ENCODE measurements at regions not wholly inside any gene's neighbourhood (a gene's known extent, or its start where the extent isn't known, plus 50 kb on each side); places are given as distances from the start of the nearest gene placed in this dataset.

DNA sequence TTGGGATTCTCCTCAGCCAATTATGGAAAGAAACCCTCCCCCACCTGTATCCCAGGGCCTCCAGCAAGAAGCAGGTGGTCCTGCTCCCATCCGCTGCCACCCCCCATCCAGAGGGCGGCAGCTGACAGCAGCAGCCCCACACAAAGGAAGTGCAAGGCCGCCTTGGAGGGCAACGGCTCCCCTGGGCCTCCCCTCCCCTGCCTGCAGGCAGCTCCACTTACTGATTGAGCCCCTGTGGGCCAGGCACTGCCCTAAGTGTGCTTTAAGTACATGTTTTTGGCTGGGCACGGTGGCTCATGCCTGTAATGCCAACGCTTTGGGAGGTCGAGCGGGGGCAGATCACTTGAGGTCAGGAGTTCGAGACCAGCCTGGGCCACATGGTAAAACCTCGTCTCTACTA, 257.6 kb downstream of the PARN start:
- TF ChIP-seq, protein P1, sequence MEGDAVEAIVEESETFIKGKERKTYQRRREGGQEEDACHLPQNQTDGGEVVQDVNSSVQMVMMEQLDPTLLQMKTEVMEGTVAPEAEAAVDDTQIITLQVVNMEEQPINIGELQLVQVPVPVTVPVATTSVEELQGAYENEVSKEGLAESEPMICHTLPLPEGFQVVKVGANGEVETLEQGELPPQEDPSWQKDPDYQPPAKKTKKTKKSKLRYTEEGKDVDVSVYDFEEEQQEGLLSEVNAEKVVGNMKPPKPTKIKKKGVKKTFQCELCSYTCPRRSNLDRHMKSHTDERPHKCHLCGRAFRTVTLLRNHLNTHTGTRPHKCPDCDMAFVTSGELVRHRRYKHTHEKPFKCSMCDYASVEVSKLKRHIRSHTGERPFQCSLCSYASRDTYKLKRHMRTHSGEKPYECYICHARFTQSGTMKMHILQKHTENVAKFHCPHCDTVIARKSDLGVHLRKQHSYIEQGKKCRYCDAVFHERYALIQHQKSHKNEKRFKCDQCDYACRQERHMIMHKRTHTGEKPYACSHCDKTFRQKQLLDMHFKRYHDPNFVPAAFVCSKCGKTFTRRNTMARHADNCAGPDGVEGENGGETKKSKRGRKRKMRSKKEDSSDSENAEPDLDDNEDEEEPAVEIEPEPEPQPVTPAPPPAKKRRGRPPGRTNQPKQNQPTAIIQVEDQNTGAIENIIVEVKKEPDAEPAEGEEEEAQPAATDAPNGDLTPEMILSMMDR (optimal IDR thresholded peaks at IDR 0.05 in 1 of 3, IDR thresholded peaks at IDR 0.05 in 1 of 3, conservative IDR thresholded peaks at IDR 0.05 in 1 of 3; ENCODE audit: extremely low read depth in 1 of 3, insufficient read depth in 2 of 3, low read length in 3 of 3) = no peak
- TF ChIP-seq EZH2 (IDR thresholded peaks at IDR 0.05; ENCODE audit: low read length) = no peak
- DNase-seq (ENCODE audit: low read depth, low spot score) (no peak), FAIRE-seq (no peak)
- no peak overlapping the region for H3K4me3 ChIP-seq (ENCODE audit: control insufficient read depth in 2 of 3, extremely low read depth in 1 of 3, insufficient read depth in 2 of 3, low read depth in 1 of 3, low read length in 3 of 3)
- no peaks in the 10 kb centered on the region for H3K27me3 ChIP-seq (ENCODE audit: control insufficient read depth, extremely low read depth, insufficient read depth, low read length)
- no peak overlapping the region for H3K9ac ChIP-seq (ENCODE audit: control insufficient read depth, extremely low read depth, insufficient read depth, low read length)
- no peak overlapping the region for H3K4me2 ChIP-seq (ENCODE audit: control insufficient read depth, extremely low read depth, insufficient read depth, low read depth, low read length)
- H3K9me3 ChIP-seq (ENCODE audit: control insufficient read depth, low read depth, low read length) = no peaks in the 10 kb centered on the region
- H4K20me1 ChIP-seq (ENCODE audit: control insufficient read depth, extremely low read depth, insufficient read depth, low read length) = no peaks in the 10 kb centered on the region
- dilution Hi-C loops (cut with MboI; ENCODE audit: extremely low pct_ligation_motif_present, low sequenced_read_pairs) = no loop called here
- no peaks in the 10 kb centered on the region for H3K9me1 ChIP-seq (ENCODE audit: control insufficient read depth, extremely low read depth, insufficient read depth, low read length)
- no peaks in the 10 kb centered on the region for H3K36me3 ChIP-seq (ENCODE audit: control insufficient read depth in 2 of 2, extremely low read depth in 1 of 2, insufficient read depth in 2 of 2, low read length in 2 of 2)
- no peak overlapping the region for H2AFZ ChIP-seq (ENCODE audit: control insufficient read depth, low read length)
- H3K27ac ChIP-seq (ENCODE audit: control insufficient read depth, insufficient read depth, low read length) = no peak overlapping the region
- H3K4me1 ChIP-seq (ENCODE audit: control insufficient read depth, extremely low read depth, insufficient read depth, low read length) = peaks cover 18% of the 10 kb centered on the region
- H3K79me2 ChIP-seq (ENCODE audit: control insufficient read depth, insufficient read depth, low read length) = no peaks in the 10 kb centered on the region

DNA sequence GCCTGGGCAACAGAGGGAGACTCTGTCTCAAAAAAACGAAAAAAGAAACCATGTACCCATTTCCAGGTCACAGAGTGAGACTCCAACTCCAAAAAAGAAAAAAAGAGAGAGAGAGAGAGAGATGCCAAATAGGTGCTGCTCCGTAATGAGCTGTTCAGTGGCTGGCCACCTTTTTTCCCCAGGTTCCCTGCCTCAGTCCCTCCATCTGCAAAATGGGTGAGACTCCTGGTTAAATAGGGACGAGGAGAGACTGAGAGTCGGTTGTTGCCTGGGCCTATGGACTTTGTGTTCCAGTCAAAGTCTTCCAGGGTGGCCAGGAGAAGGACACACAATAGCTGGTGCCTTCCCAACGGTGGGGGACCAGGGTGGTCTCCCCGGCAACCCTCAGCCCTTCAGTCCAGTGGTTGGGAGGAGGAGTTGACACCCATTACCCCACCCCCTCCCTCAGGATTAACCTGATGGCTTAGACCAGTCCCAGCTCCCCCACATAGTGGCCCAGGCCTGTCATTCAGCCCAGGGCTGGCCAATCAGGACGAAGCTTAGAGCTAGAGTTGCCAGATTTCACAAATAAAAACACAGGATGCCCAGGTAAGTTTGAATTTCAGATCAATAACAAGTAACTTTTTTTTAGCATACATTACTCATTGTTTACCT, 258.2 kb downstream of the PARN start:
- H2AFZ ChIP-seq (ENCODE audit: control insufficient read depth, low read length) = no peak overlapping the region
- DNase-seq (ENCODE audit: low read depth, low spot score) = no peak
- no peaks in the 10 kb centered on the region for H3K9me1 ChIP-seq (ENCODE audit: control insufficient read depth, extremely low read depth, insufficient read depth, low read length)
- dilution Hi-C loops (cut with MboI; ENCODE audit: extremely low pct_ligation_motif_present, low sequenced_read_pairs) = no loop called here
- H3K9me3 ChIP-seq (ENCODE audit: control insufficient read depth, low read depth, low read length) = no peaks in the 10 kb centered on the region
- FAIRE-seq = no peak
- H4K20me1 ChIP-seq (ENCODE audit: control insufficient read depth, extremely low read depth, insufficient read depth, low read length) = no peaks in the 10 kb centered on the region
- no peak overlapping the region for H3K27ac ChIP-seq (ENCODE audit: control insufficient read depth, insufficient read depth, low read length)
- TF ChIP-seq, protein P1 (optimal IDR thresholded peaks at IDR 0.05 in 1 of 3, IDR thresholded peaks at IDR 0.05 in 1 of 3, conservative IDR thresholded peaks at IDR 0.05 in 1 of 3; ENCODE audit: extremely low read depth in 1 of 3, insufficient read depth in 2 of 3, low read length in 3 of 3) = no peak
- TF ChIP-seq EZH2 (IDR thresholded peaks at IDR 0.05; ENCODE audit: low read length) = no peak
- no peaks in the 10 kb centered on the region for H3K27me3 ChIP-seq (ENCODE audit: control insufficient read depth, extremely low read depth, insufficient read depth, low read length)
- H3K4me1 ChIP-seq (ENCODE audit: control insufficient read depth, extremely low read depth, insufficient read depth, low read length) = peaks cover 18% of the 10 kb centered on the region
- H3K4me2 ChIP-seq (ENCODE audit: control insufficient read depth, extremely low read depth, insufficient read depth, low read depth, low read length) = no peak overlapping the region
- H3K4me3 ChIP-seq (ENCODE audit: control insufficient read depth in 2 of 3, extremely low read depth in 1 of 3, insufficient read depth in 2 of 3, low read depth in 1 of 3, low read length in 3 of 3) = no peak overlapping the region
- no peaks in the 10 kb centered on the region for H3K36me3 ChIP-seq (ENCODE audit: control insufficient read depth in 2 of 2, extremely low read depth in 1 of 2, insufficient read depth in 2 of 2, low read length in 2 of 2)
- H3K79me2 ChIP-seq (ENCODE audit: control insufficient read depth, insufficient read depth, low read length) = no peaks in the 10 kb centered on the region
- H3K9ac ChIP-seq (ENCODE audit: control insufficient read depth, extremely low read depth, insufficient read depth, low read length) = no peak overlapping the region
